Mucosa of descending colon (tissue), 3 donors: ENCODE measurements at regions not wholly inside any gene's neighbourhood (a gene's known extent, or its start where the extent isn't known, plus 50 kb on each side); places are given as distances from the start of the nearest gene placed in this dataset.

Experiments
- ATAC-seq: fragments of 200-7000 bp; cut with Tn5 transposase; one replicate; pipeline ENCODE4 v1.9.1; 2020; ENCODE audit warnings: mild to moderate bottlenecking, moderate library complexity
- DNase-seq, 3 donors: peaks; one replicate each; pipeline ENCODE4 v3.0.0-alpha.2; 2020
- H3K36me3 ChIP-seq: fragments of 200-600 bp; one replicate; pipeline ENCODE4 v1.8.0; 2021; ENCODE audit warnings: low read depth, mild to moderate bottlenecking
- H3K4me1 ChIP-seq: fragments of 200-600 bp; one replicate; pipeline ENCODE4 v1.8.0; 2021; ENCODE audit warnings: low read depth, mild to moderate bottlenecking
- H3K4me3 ChIP-seq: fragments of 200-600 bp; one replicate; pipeline ENCODE4 v1.8.0; 2021; ENCODE audit warnings: mild to moderate bottlenecking
- H3K9me3 ChIP-seq: fragments of 200-600 bp; one replicate; pipeline ENCODE4 v1.8.0; 2021; ENCODE audit warnings: mild to moderate bottlenecking
- CTCF ChIP-seq: fragments of 200-600 bp; IDR thresholded peaks from one replicate; pipeline ENCODE4 v1.8.0; 2022; ENCODE audit warnings: antibody characterized with exemption, mild to moderate bottlenecking
- intact Hi-C, 2 donors: fragments of 100-400 bp; cut with DNase I in 1 of 2; cut with micrococcal nuclease in 1 of 2; formaldehyde crosslinking; loops; one replicate each; pipeline versions ENCODE4 v1.11.0 to v1.11.1; 2022; cut with DNase I, micrococcal nuclease
- donor health status: DM: no; HTN: no; CAD: no; lungs with moderate emphysema.
- donor health status: DM: no; HTN: no; CAD: no.
- donor health status: DM: no; HTN: yes; CAD: no.

- DNase-seq (no peak), ATAC-seq (no peak)
- Histone ChIP-seq H3K4me3 (no peak overlapping the region), H3K9me3 (no peaks in the 10 kb centered on the region), H3K4me1 (no peaks in the 10 kb centered on the region), H3K36me3 (no peaks in the 10 kb centered on the region)
- TF ChIP-seq CTCF: no peak
- intact Hi-C loops: no loop called here
Observed at GRCh38 chr6:74689601-74690000, 516.3 kb downstream of the COL12A1 start.

- ATAC-seq (no peak), DNase-seq (no peak)
- H3K4me1 ChIP-seq: no peaks in the 10 kb centered on the region
- no peaks in the 10 kb centered on the region for H3K9me3 ChIP-seq
- TF ChIP-seq CTCF: no peak
- intact Hi-C loops: no loop called here
- H3K36me3 ChIP-seq: no peaks in the 10 kb centered on the region
- no peak overlapping the region for H3K4me3 ChIP-seq
Observed at GRCh38 chr6:74677463-74677862, 528.4 kb downstream of the COL12A1 start.

GRCh38 chr6:74676906-74677305 lies 528.9 kb downstream of the COL12A1 start:
- Histone ChIP-seq H3K36me3 (no peaks in the 10 kb centered on the region), H3K9me3 (no peaks in the 10 kb centered on the region), H3K4me1 (no peaks in the 10 kb centered on the region), H3K4me3 (no peak overlapping the region)
- no peak for DNase-seq
- intact Hi-C loops: no loop called here
- ATAC-seq: no peak
- TF ChIP-seq CTCF: no peak

DNA sequence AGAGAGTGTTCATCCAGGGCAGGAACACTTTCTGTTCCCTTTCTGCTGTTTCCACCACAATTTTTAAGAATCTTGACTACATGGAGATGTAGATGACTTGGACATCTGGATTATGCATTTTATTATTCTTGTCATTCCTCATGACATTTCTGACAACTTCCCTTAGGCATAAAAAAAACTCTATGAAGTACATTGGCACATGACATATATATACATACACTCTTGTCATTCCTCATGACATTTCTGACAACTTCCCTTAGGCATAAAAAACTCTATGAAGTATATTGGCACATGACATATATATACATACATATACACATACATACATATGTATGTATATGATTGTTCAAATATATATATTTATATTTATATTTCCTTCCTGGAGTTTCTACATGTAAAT lies 531.5 kb downstream of the COL12A1 start:
- intact Hi-C loops: no loop called here

GRCh38 chr6:74671558-74672025 lies 534.3 kb downstream of the COL12A1 start:
- no peaks in the 10 kb centered on the region for H3K36me3 ChIP-seq
- no peaks in the 10 kb centered on the region for H3K9me3 ChIP-seq
- intact Hi-C loops: no loop called here
- no peak for TF ChIP-seq CTCF
- DNase-seq (no peak), ATAC-seq (no peak)
- no peak overlapping the region for H3K4me3 ChIP-seq
- H3K4me1 ChIP-seq: no peaks in the 10 kb centered on the region

More for the DNA sequence above, 531.5 kb downstream of the COL12A1 start:
- no peaks in the 10 kb centered on the region for H3K36me3 ChIP-seq
- DNase-seq: no peak
- TF ChIP-seq CTCF: no peak
- no peak overlapping the region for H3K4me3 ChIP-seq
- ATAC-seq: no peak
- no peaks in the 10 kb centered on the region for H3K4me1 ChIP-seq
- H3K9me3 ChIP-seq: no peaks in the 10 kb centered on the region

DNA sequence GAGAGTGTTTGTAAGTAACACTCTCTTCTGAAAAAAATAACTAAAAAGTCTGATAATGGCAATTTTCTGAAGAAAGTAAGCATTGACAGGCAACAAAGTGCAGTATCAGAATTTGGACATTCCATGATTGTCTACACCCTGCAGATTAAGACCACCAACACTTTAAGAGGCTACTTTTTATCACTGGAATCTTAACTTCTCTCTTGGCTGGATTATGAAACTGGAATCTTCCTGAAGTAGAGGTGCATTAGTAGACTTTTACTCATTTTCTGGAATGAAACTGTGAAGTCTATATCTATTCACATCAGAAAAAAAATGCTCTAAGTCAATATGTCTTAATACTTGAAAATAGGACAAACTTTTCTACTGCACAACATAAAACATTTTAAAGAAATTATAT lies 547.5 kb downstream of the COL12A1 start:
- intact Hi-C loops: no loop called here
- no peaks in the 10 kb centered on the region for H3K36me3 ChIP-seq
- no peaks in the 10 kb centered on the region for H3K4me1 ChIP-seq
- no peak for TF ChIP-seq CTCF
- H3K9me3 ChIP-seq: no peaks in the 10 kb centered on the region
- no peak for ATAC-seq
- H3K4me3 ChIP-seq: no peak overlapping the region
- no peak for DNase-seq
